Peyer's patch (tissue), 4 donors: ENCODE measurements at regions not wholly inside any gene's neighbourhood (a gene's known extent, or its start where the extent isn't known, plus 50 kb on each side); places are given as distances from the start of the nearest gene placed in this dataset.

Experiments
- DNase-seq, 3 donors: peaks; one replicate each; pipeline ENCODE4 v3.0.0-alpha.2; 2017 to 2019
- H3K27ac ChIP-seq, 4 donors: fragments of 200-600 bp; sonication (generic); one replicate each; pipeline ENCODE4 v1.5.1; 2016 to 2019
- H3K27me3 ChIP-seq, 2 donors: fragments of 200-600 bp; sonication (generic); one replicate each; pipeline ENCODE4 v1.5.1; 2019
- H3K36me3 ChIP-seq, 3 donors: fragments of 200-600 bp; sonication (generic); one replicate each; pipeline ENCODE4 v1.5.1; 2016 to 2019
- H3K4me1 ChIP-seq, 4 donors: fragments of 200-600 bp; sonication (generic); one replicate each; pipeline ENCODE4 v1.5.1; 2016 to 2019
- H3K4me3 ChIP-seq, 4 donors: fragments of 200-600 bp; sonication (generic); 1 replicate in 3 of 4; 2 replicates in 1 of 4; pipeline ENCODE4 v1.5.1; 2016 to 2019; ENCODE audit warnings: mild to moderate bottlenecking in 1 of 4
- H3K9me3 ChIP-seq, 4 donors: fragments of 200-600 bp; sonication (generic); one replicate each; pipeline ENCODE4 v1.5.1; 2016 to 2019; ENCODE audit warnings: mild to moderate bottlenecking in 1 of 4
- POLR2A ChIP-seq, 2 donors: fragments of 450-650 bp; IDR thresholded peaks; one replicate each; pipeline ENCODE4 v1.5.1; 2017; ENCODE audit warnings: antibody characterized with exemption in 2 of 2, mild to moderate bottlenecking in 2 of 2, moderate library complexity in 2 of 2
- TF ChIP-seq, protein P1 (sequence below), 6 experiments: fragments of 450-650 bp in 4 of 6; fragments of 200-600 bp in 2 of 6; sonication (generic) in 1 of 6; IDR thresholded peaks; one replicate each; pipeline ENCODE4 v1.5.1; 2017 to 2019; ENCODE audit warnings: antibody characterized with exemption in 6 of 6, mild to moderate bottlenecking in 3 of 6, moderate library complexity in 1 of 6

GRCh38 chr3:28917895-28918475, 362.9 kb upstream of the RBMS3 start:
- no peak for TF ChIP-seq POLR2A (IDR thresholded peaks at IDR 0.05)
- TF ChIP-seq, protein P1, sequence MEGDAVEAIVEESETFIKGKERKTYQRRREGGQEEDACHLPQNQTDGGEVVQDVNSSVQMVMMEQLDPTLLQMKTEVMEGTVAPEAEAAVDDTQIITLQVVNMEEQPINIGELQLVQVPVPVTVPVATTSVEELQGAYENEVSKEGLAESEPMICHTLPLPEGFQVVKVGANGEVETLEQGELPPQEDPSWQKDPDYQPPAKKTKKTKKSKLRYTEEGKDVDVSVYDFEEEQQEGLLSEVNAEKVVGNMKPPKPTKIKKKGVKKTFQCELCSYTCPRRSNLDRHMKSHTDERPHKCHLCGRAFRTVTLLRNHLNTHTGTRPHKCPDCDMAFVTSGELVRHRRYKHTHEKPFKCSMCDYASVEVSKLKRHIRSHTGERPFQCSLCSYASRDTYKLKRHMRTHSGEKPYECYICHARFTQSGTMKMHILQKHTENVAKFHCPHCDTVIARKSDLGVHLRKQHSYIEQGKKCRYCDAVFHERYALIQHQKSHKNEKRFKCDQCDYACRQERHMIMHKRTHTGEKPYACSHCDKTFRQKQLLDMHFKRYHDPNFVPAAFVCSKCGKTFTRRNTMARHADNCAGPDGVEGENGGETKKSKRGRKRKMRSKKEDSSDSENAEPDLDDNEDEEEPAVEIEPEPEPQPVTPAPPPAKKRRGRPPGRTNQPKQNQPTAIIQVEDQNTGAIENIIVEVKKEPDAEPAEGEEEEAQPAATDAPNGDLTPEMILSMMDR (IDR thresholded peaks at IDR 0.05) = no peak
- H3K36me3 ChIP-seq = no peaks in the 10 kb centered on the region
- H3K27ac ChIP-seq = peak overlapping the region in 1 of 4 donors; percentile 7
- H3K27me3 ChIP-seq = no peaks in the 10 kb centered on the region
- no peaks in the 10 kb centered on the region for H3K9me3 ChIP-seq
- H3K4me3 ChIP-seq = no peak overlapping the region
- no peaks in the 10 kb centered on the region for H3K4me1 ChIP-seq
- no peak for DNase-seq

DNA sequence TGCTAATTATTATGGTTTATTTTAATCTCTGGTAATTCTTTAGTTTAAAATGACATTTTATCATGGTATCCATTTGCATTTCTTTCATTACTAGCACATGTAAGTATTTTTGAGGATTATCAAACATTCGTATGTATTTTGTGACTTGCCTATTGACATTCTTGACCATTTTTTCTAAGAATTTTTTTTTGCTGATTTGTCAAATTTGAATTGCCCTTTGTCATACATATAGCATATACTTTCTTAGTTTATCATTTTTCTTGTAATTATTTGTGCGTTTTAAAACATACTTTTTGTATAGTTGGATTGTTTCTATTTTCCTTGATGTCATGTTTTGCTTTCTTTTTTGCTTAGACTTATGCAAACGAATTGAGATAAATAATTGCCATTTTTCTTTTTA, 358.5 kb upstream of the RBMS3 start:
- Histone ChIP-seq H3K9me3 (no peaks in the 10 kb centered on the region), H3K36me3 (no peaks in the 10 kb centered on the region), H3K27ac (no peak overlapping the region), H3K4me1 (no peaks in the 10 kb centered on the region), H3K4me3 (no peak overlapping the region), H3K27me3 (no peaks in the 10 kb centered on the region)
- no peak for DNase-seq
- no peak for TF ChIP-seq POLR2A (IDR thresholded peaks at IDR 0.05)
- TF ChIP-seq, protein P1 (IDR thresholded peaks at IDR 0.05) = no peak

DNA sequence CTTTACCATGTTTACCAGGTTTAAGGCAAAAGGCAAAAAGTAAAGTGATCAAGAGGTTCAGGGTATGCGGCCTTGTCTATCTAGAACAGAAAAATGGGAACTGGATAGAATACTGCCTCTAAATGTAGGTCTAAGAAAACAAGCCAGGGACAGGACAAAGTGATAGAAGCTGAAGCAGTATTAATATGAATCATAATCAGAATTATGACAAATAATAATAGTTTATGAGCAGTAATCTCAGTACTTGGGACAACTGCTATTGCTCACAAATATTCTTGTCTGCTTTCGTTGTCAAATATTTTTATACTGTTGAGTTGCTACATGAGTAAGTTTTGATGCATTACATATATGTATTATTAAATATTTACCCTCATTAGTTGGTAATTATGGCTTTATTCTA, 356.9 kb upstream of the RBMS3 start:
- H3K36me3 ChIP-seq = no peaks in the 10 kb centered on the region
- H3K27me3 ChIP-seq = no peaks in the 10 kb centered on the region
- TF ChIP-seq, protein P1 (IDR thresholded peaks at IDR 0.05) = no peak
- no peak for TF ChIP-seq POLR2A (IDR thresholded peaks at IDR 0.05)
- H3K27ac ChIP-seq = no peak overlapping the region
- no peaks in the 10 kb centered on the region for H3K9me3 ChIP-seq
- no peak for DNase-seq
- no peak overlapping the region for H3K4me3 ChIP-seq
- H3K4me1 ChIP-seq = no peaks in the 10 kb centered on the region

DNA sequence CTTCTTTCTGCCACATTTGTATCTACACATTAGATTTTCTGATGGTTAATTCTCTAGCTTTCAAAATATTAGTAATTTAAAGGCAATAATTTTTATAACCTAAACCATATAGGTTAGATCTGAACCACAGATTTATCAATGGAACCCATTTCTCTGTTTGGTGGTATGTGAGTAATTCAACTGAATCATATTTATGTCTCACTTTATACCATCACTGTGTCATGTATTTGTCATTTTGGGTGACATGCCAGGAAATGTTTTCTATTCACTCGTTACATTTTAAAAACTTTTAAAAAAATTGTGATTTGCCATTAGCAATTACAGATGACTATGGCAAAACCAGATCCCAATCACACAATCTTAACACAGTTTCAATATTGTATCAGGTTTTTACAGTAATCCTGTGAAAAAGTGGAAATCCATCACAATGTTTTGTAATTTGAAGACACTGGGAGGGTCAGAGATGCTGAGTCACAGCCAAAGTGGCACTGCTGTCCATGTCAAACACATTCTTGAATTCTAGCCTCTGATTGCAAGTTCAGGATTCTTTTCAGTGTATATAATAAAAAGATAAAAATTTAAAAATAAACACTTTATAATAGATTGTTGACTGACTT, 356.0 kb upstream of the RBMS3 start:
- Histone ChIP-seq H3K4me1 (no peaks in the 10 kb centered on the region), H3K27ac (no peak overlapping the region), H3K4me3 (no peak overlapping the region), H3K9me3 (no peaks in the 10 kb centered on the region), H3K36me3 (no peaks in the 10 kb centered on the region), H3K27me3 (no peaks in the 10 kb centered on the region)
- no peak for TF ChIP-seq POLR2A (IDR thresholded peaks at IDR 0.05)
- TF ChIP-seq, protein P1 (IDR thresholded peaks at IDR 0.05) = no peak
- no peak for DNase-seq

GRCh38 chr3:28933337-28933736, 347.5 kb upstream of the RBMS3 start:
- Histone ChIP-seq H3K4me3 (no peak overlapping the region), H3K27ac (no peak overlapping the region), H3K27me3 (no peaks in the 10 kb centered on the region), H3K9me3 (no peaks in the 10 kb centered on the region), H3K4me1 (no peaks in the 10 kb centered on the region), H3K36me3 (no peaks in the 10 kb centered on the region)
- DNase-seq = no peak
- no peak for TF ChIP-seq POLR2A (IDR thresholded peaks at IDR 0.05)
- TF ChIP-seq, protein P1 (IDR thresholded peaks at IDR 0.05) = no peak
